Fibroblast of mammary gland (primary cell): ENCODE measurements at regions not wholly inside any gene's neighbourhood (a gene's known extent, or its start where the extent isn't known, plus 50 kb on each side); places are given as distances from the start of the nearest gene placed in this dataset.

Experiments used
- DNase-seq: peaks from one replicate; pipeline ENCODE4 v3.0.0-alpha.2; 2010; ENCODE audit warnings: low read depth
- H3K4me3 ChIP-seq: 2 replicates; pipeline ENCODE4 v1.5.1; 2011; ENCODE audit warnings: low read depth, mild to moderate bottlenecking, low read length, moderate library complexity; ENCODE audit not compliant: control insufficient read depth
- TF ChIP-seq, protein P1 (sequence below): conservative IDR thresholded peaks from 2 replicates; pipeline ENCODE4 v1.5.1; 2011; ENCODE audit warnings: low read depth, low read length, inconsistent platforms; ENCODE audit not compliant: control insufficient read depth, insufficient read depth

DNA sequence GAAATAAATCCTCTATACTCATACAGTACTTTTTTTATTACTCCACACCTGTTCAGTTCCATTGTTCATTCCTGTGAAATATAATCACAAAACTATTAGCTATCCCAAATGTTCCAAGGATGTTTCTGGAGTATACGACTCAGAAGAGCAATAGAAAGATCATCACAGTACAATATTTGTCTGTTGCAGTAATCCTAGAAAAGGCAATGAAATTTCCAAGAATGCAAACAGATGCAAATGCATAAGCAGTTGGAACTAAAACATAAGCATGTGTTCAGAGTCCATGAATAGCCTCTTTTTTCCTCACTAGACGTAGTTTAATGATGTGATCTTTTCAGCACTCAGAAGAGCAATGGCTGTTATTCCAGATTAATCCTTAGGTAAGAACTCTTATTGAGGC, 55.2 kb downstream of the RTL3 start:
- no peak overlapping the region for H3K4me3 ChIP-seq
- TF ChIP-seq, protein P1, sequence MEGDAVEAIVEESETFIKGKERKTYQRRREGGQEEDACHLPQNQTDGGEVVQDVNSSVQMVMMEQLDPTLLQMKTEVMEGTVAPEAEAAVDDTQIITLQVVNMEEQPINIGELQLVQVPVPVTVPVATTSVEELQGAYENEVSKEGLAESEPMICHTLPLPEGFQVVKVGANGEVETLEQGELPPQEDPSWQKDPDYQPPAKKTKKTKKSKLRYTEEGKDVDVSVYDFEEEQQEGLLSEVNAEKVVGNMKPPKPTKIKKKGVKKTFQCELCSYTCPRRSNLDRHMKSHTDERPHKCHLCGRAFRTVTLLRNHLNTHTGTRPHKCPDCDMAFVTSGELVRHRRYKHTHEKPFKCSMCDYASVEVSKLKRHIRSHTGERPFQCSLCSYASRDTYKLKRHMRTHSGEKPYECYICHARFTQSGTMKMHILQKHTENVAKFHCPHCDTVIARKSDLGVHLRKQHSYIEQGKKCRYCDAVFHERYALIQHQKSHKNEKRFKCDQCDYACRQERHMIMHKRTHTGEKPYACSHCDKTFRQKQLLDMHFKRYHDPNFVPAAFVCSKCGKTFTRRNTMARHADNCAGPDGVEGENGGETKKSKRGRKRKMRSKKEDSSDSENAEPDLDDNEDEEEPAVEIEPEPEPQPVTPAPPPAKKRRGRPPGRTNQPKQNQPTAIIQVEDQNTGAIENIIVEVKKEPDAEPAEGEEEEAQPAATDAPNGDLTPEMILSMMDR: no peak
- DNase-seq: no peak

DNA sequence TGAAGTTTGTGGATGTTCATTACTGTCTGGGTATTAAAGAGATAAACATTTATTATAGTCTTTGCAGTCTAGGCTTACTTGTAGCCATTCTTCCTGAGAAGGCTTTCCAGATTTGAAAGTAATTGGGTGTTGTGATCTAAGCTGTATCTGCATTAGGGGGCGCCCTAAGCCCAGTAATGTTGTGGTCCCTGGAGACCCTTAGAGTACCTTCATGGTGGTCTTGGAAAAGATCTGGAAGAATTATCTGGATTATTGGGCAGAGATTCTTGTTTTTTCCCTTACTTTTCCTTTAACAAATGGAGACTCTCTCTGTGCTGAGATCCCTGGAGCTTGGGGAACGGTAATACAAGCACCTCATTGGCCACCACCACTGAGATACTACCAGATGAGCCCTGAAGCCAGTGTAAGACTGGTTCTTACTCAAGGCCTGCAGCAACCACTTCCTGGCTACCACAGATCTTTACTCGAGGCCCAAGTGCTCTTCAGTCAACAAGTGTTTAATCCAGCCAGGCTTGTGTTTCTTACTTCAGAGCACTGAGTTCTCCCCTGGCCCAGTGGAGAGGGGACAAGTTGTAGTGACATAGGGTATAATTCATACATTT, 63.1 kb downstream of the RTL3 start:
- TF ChIP-seq, protein P1: peak; percentile 39
- DNase-seq: peak; percentile 52
- H3K4me3 ChIP-seq: no peak overlapping the region

DNA sequence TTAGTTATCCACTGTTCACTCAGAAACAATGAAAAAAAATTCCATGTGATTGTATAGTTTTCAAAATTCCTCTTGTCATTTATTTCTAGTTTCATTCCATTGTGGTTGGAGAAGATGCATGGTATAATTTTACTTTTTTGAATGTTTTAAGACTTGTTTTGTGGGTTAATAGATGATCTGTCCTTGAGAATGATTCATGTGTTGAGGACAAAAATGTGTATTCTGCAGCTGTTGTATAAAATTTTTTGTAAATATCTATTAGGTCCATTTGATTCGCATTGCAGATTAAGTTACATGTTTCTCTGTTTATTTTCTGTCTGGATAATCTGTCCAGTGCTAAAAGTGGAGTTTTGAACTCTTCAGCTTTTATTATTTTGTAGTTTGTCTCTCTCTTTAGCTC, 65.4 kb downstream of the RTL3 start:
- TF ChIP-seq, protein P1: no peak
- no peak for DNase-seq
- no peak overlapping the region for H3K4me3 ChIP-seq

DNA sequence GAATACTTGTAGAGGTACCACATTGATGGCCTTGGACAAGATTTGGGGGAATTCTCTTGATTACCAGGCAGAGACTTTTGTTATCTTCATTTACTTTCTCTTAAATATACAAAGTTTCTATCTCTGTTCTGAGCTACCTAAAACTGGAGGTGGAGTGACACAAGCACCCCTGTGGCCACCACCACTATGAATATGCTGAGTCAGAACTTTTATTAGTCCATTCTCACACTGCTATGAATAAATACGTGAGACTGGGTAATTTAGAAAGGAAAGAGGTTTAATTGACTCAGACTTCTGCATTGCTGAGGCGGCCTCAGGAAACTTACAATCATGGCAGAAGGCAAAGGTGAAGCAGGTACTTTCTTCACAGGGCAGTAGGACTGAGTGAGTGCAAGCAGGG, 67.1 kb downstream of the RTL3 start:
- H3K4me3 ChIP-seq: no peak overlapping the region
- TF ChIP-seq, protein P1: no peak
- DNase-seq: no peak

DNA sequence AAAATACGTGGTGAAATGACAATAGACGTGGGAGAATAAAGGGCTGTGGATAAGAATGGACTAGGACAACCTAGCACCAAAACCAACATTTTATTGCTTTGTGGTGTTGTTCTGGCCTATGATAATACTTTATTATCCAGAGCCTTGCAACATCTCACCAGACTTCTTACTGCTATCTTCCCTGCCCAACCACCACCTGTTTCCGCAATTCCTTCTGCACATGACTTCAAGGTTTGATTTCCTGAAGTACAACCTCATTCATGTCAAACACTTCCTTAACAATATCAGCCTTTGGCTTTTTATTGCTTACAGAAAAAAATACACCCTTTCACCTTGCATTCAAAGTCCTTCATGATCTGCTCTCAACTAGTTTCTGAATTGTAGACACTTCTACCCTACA, 84.8 kb downstream of the RTL3 start:
- H3K4me3 ChIP-seq: no peak overlapping the region
- TF ChIP-seq, protein P1: no peak
- DNase-seq: no peak

DNA sequence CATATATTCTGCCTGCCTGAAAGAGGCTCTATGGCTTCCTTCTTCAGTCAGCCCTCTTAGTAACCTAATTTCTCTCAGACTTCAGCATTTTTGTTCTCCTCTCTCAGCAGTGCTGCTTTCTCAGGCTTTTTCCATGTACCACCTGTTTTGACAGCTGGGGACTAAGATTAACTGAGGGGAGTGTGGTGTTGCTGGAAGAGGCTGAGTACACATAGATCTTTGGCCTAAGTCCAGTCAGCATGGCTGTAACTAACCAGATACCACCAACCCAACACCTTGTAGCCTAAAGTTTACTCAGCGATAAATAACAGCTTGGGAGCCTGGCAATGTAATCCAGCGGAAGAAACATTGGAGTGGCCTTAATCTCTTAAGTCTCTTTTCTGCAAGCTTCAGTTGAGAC, 85.5 kb downstream of the RTL3 start:
- H3K4me3 ChIP-seq: no peak overlapping the region
- TF ChIP-seq, protein P1: no peak
- no peak for DNase-seq

DNA sequence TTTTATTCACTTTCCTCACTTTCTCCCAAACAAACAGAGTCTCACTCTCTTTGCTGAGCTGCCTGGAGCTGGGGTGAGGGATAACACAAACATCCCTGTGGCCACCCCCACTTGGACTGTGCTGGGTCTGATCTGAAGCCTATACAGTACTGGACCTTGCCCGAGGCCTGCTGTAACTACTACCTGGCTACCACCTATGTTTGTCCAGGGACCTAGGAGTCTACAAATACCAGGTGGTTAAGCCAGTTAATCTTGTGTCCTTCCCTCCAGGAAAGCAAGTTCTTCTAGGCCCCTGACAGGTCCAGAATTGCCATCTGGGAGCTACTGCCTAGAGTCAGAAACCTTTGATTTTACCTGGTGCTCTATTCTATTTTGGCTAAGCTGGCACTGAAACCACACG, 87.3 kb downstream of the RTL3 start:
- DNase-seq: no peak
- TF ChIP-seq, protein P1: no peak

More for the DNA sequence above, 87.3 kb downstream of the RTL3 start:
- H3K4me3 ChIP-seq: no peak overlapping the region
